CD4-positive, alpha-beta memory T cell (primary cell): ENCODE measurements at regions not wholly inside any gene's neighbourhood (a gene's known extent, or its start where the extent isn't known, plus 50 kb on each side); places are given as distances from the start of the nearest gene placed in this dataset.

Experiments used
- CTCF ChIA-PET: fragments of 350-600 bp; sonication (Branson Sonifier 250); formaldehyde crosslinking; loops from one replicate; lab custom pipeline; 2021; ENCODE audit warnings: inconsistent platforms; ENCODE audit not compliant: partially characterized antibody; lab: Charles Lee
- POLR2A ChIA-PET: fragments of 350-600 bp; sonication (Branson Sonifier 250); formaldehyde crosslinking; loops from one replicate; lab custom pipeline; 2021; ENCODE audit not compliant: partially characterized antibody; lab: Charles Lee
- DNase-seq, 5 donors: peaks; one replicate each; pipeline versions ENCODE4 v3.0.0 to v3.0.0-alpha.2; 2020 to 2022; ENCODE audit warnings: mixed read lengths in 1 of 5
- H3K27ac ChIP-seq: one replicate; pipeline ENCODE4 v1.7.0; 2013; ENCODE audit warnings: low read depth, low read length
- H3K27me3 ChIP-seq: 2 replicates; pipeline ENCODE4 v1.7.0; 2013; ENCODE audit warnings: mild to moderate bottlenecking, low read length, moderate library complexity; ENCODE audit not compliant: insufficient read depth
- H3K36me3 ChIP-seq: 2 replicates; pipeline ENCODE4 v1.7.0; 2013; ENCODE audit warnings: mild to moderate bottlenecking, low read length, moderate library complexity; ENCODE audit not compliant: insufficient read depth
- H3K4me1 ChIP-seq: 2 replicates; pipeline ENCODE4 v1.7.0; 2013; ENCODE audit warnings: mild to moderate bottlenecking, low read length, moderate library complexity; ENCODE audit not compliant: insufficient read depth
- H3K4me3 ChIP-seq, 2 donors: one replicate each; pipeline ENCODE4 v1.7.0; 2013; ENCODE audit warnings: low read length in 2 of 2, mild to moderate bottlenecking in 1 of 2
- H3K9me3 ChIP-seq, 2 donors: one replicate each; pipeline ENCODE4 v1.7.0; 2013; ENCODE audit warnings: low read length in 2 of 2, control low read depth in 1 of 2; ENCODE audit not compliant: control insufficient read depth in 1 of 2
- H3K27ac Mint-ChIP-seq, 7 donors: one replicate each; pipeline ENCODE4 v1.8.0; 2020 to 2021; ENCODE audit warnings: mixed read lengths in 7 of 7, mild to moderate bottlenecking in 6 of 7, inconsistent platforms in 3 of 7, moderate library complexity in 3 of 7
- H3K27me3 Mint-ChIP-seq, 2 donors: one replicate each; pipeline ENCODE4 v1.8.0; 2020 to 2021; ENCODE audit warnings: mixed read lengths in 2 of 2
- H3K36me3 Mint-ChIP-seq, 2 donors: one replicate each; pipeline ENCODE4 v1.8.0; 2020 to 2021; ENCODE audit warnings: mixed read lengths in 2 of 2, inconsistent platforms in 1 of 2, mild to moderate bottlenecking in 1 of 2
- H3K4me1 Mint-ChIP-seq, 4 donors: one replicate each; pipeline ENCODE4 v1.8.0; 2020 to 2021; ENCODE audit warnings: mixed read lengths in 4 of 4, mild to moderate bottlenecking in 1 of 4
- H3K4me3 Mint-ChIP-seq, 8 donors: one replicate each; pipeline ENCODE4 v1.8.0; 2020 to 2021; ENCODE audit warnings: mixed read lengths in 8 of 8, mild to moderate bottlenecking in 7 of 8, moderate library complexity in 6 of 8, inconsistent platforms in 3 of 8
- H3K9me3 Mint-ChIP-seq, 8 donors: one replicate each; pipeline ENCODE4 v1.8.0; 2020 to 2021; ENCODE audit warnings: mixed read lengths in 8 of 8, mild to moderate bottlenecking in 5 of 8, inconsistent platforms in 3 of 8, moderate library complexity in 1 of 8
- intact Hi-C: fragments of 100-400 bp; cut with micrococcal nuclease; formaldehyde crosslinking; loops from one replicate; pipeline ENCODE4 v1.15.1; 2023

- H3K4me3 Mint-ChIP-seq = no peak overlapping the region
- Histone ChIP-seq H3K4me1 (peaks cover 29% of the 10 kb centered on the region), H3K9me3 (no peaks in the 10 kb centered on the region), H3K4me3 (no peak overlapping the region), H3K27me3 (no peaks in the 10 kb centered on the region), H3K27ac (no peak overlapping the region), H3K36me3 (no peaks in the 10 kb centered on the region)
- H3K9me3 Mint-ChIP-seq = no peaks in the 10 kb centered on the region
- H3K27ac Mint-ChIP-seq = peak overlapping the region in 2 of 7 donors; percentile 32 to 77
- ChIA-PET POLR2A (no interaction called here), CTCF (no interaction called here)
- H3K27me3 Mint-ChIP-seq = no peaks in the 10 kb centered on the region
- DNase-seq = no peak
- intact Hi-C loops = no loop called here
- peaks cover 18 to 33% (median 23%) of the 10 kb centered on the region in 4 donors for H3K4me1 Mint-ChIP-seq
- H3K36me3 Mint-ChIP-seq = no peaks in the 10 kb centered on the region
Observed at GRCh38 chr2:239598732-239599090, 197.9 kb upstream of the HDAC4 start.

DNA sequence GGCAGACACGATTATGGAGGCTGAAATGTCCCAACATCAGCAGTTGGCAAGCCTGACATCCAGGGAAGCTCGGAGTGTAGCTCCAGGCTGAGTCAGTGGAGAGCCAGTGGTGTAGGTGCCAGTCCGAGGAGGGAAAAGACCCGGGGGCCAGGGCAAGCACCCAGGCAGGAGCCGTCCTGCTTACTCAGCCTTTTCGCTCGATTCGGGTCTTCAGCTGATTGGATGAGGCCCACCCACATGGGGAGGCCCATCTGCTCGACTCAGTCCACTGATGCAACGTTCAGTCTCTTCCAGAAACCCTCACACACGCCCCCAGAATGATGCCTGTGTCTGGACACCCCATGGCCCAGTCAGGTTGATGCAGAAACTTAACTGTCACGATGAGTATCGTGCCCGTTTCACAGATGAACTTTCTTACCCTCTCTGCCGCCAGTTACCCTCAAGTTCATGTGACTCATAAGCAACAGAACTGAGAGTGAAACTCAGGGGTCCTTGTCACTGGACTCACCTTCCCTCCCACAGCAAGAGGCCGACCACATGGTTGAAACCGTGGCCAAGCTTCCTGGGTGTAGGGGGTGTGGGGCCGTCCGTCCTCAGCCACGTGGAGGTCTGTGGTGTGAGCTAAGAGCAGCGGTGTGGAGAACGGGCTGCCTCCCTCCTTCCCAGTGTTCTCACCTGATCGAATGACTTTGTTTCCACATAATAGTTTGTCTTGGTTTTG lies 197.4 kb upstream of the HDAC4 start:
- intact Hi-C loops = no loop called here
- DNase-seq = no peak
- H3K4me1 Mint-ChIP-seq = peaks cover 14 to 28% (median 20%) of the 10 kb centered on the region in 4 donors

GRCh38 chr2:239597216-239597615 lies 196.4 kb upstream of the HDAC4 start:
- intact Hi-C loops = no loop called here
- peaks cover 0 to under 1% of the 10 kb centered on the region in 2 donors for H3K36me3 Mint-ChIP-seq
- no peak overlapping the region for H3K4me3 ChIP-seq
- no peak overlapping the region for H3K27ac ChIP-seq
- no peak for DNase-seq
- H3K4me1 ChIP-seq = peaks cover 14% of the 10 kb centered on the region
- H3K36me3 ChIP-seq = no peaks in the 10 kb centered on the region
- no peaks in the 10 kb centered on the region for H3K27me3 ChIP-seq
- no peak overlapping the region for H3K4me3 Mint-ChIP-seq
- no peaks in the 10 kb centered on the region for H3K27me3 Mint-ChIP-seq
- peak overlapping the region in 1 of 7 donors; percentile 54 for H3K27ac Mint-ChIP-seq
- H3K9me3 Mint-ChIP-seq = peaks cover 0 to 4% (median 0%) of the 10 kb centered on the region in 8 donors
- no peaks in the 10 kb centered on the region for H3K9me3 ChIP-seq
- ChIA-PET POLR2A (interaction anchor here (0.5 kb wide), 1 partner anchor 301 kb away, joined by 3 read pairs; no protein-coding TSS in a partner anchor), CTCF (no interaction called here)
- H3K4me1 Mint-ChIP-seq = peaks cover 6 to 18% (median 12%) of the 10 kb centered on the region in 4 donors

More for the DNA sequence above, 197.4 kb upstream of the HDAC4 start:
- Mint-ChIP-seq H3K4me3 (no peak overlapping the region), H3K27ac (no peak overlapping the region), H3K36me3 (no peaks in the 10 kb centered on the region), H3K27me3 (no peaks in the 10 kb centered on the region), H3K9me3 (no peaks in the 10 kb centered on the region)
- H3K27ac ChIP-seq = no peak overlapping the region
- CTCF ChIA-PET = no interaction called here
- H3K27me3 ChIP-seq = no peaks in the 10 kb centered on the region
- POLR2A ChIA-PET = no interaction called here
- peaks cover 23% of the 10 kb centered on the region for H3K4me1 ChIP-seq
- no peaks in the 10 kb centered on the region for H3K9me3 ChIP-seq
- H3K36me3 ChIP-seq = no peaks in the 10 kb centered on the region
- H3K4me3 ChIP-seq = no peak overlapping the region

DNA sequence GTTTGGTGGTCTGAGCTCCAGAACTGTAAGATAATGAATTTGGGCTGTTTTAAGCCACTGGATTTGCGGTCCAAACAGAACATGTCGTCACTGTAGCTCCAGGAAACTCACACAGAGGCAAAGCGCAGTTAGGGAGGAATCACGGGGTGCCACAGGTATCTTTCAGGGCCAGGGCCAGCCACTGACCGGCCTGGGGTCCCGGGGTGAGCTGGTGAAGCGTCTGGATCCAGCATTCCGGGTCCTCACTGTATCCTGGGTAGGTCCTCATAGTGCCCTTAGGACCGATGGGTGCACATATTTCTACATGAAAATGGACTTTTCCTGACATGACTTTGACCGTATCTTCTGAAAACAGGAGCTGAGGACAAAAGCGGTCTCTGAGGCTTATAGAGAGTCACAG lies 196.0 kb upstream of the HDAC4 start:
- H3K27ac ChIP-seq = no peak overlapping the region
- no peaks in the 10 kb centered on the region for H3K27me3 ChIP-seq
- peaks cover 10% of the 10 kb centered on the region for H3K4me1 ChIP-seq
- peaks cover 0 to 4% (median 0%) of the 10 kb centered on the region in 8 donors for H3K9me3 Mint-ChIP-seq
- no peaks in the 10 kb centered on the region for H3K36me3 ChIP-seq
- CTCF ChIA-PET = no interaction called here
- peaks cover 0 to 4% of the 10 kb centered on the region in 2 donors for H3K36me3 Mint-ChIP-seq
- no peak overlapping the region for H3K4me3 Mint-ChIP-seq
- no peak for DNase-seq
- intact Hi-C loops = no loop called here
- POLR2A ChIA-PET = no interaction called here
- H3K9me3 ChIP-seq = no peaks in the 10 kb centered on the region
- H3K27ac Mint-ChIP-seq = no peak overlapping the region
- H3K4me3 ChIP-seq = no peak overlapping the region
- H3K27me3 Mint-ChIP-seq = no peaks in the 10 kb centered on the region
- H3K4me1 Mint-ChIP-seq = peaks cover 2 to 14% (median 8%) of the 10 kb centered on the region in 4 donors

- Histone ChIP-seq H3K27ac (no peak overlapping the region), H3K9me3 (no peaks in the 10 kb centered on the region), H3K4me3 (no peak overlapping the region), H3K4me1 (peaks cover 4% of the 10 kb centered on the region), H3K36me3 (no peaks in the 10 kb centered on the region), H3K27me3 (no peaks in the 10 kb centered on the region)
- no peaks in the 10 kb centered on the region for H3K27me3 Mint-ChIP-seq
- peaks cover 0 to 9% (median 5%) of the 10 kb centered on the region in 4 donors for H3K4me1 Mint-ChIP-seq
- H3K36me3 Mint-ChIP-seq = peaks cover 0 to 4% of the 10 kb centered on the region in 2 donors
- CTCF ChIA-PET = no interaction called here
- DNase-seq = no peak
- POLR2A ChIA-PET = no interaction called here
- H3K4me3 Mint-ChIP-seq = no peak overlapping the region
- peak overlapping the region in 1 of 7 donors; percentile 12 for H3K27ac Mint-ChIP-seq
- H3K9me3 Mint-ChIP-seq = peaks cover 0 to 4% (median 0%) of the 10 kb centered on the region in 8 donors
- intact Hi-C loops = no loop called here
Observed at GRCh38 chr2:239596253-239596652, 195.4 kb upstream of the HDAC4 start.

- Histone ChIP-seq H3K4me1 (no peaks in the 10 kb centered on the region), H3K27me3 (no peaks in the 10 kb centered on the region), H3K9me3 (no peaks in the 10 kb centered on the region), H3K4me3 (no peak overlapping the region), H3K27ac (no peak overlapping the region), H3K36me3 (no peaks in the 10 kb centered on the region)
- H3K4me3 Mint-ChIP-seq = no peak overlapping the region
- no peak overlapping the region for H3K27ac Mint-ChIP-seq
- H3K27me3 Mint-ChIP-seq = no peaks in the 10 kb centered on the region
- peaks cover 0 to 9% (median 5%) of the 10 kb centered on the region in 4 donors for H3K4me1 Mint-ChIP-seq
- no peak for DNase-seq
- peaks cover 0 to 4% of the 10 kb centered on the region in 2 donors for H3K36me3 Mint-ChIP-seq
- peaks cover 0 to 4% (median 0%) of the 10 kb centered on the region in 8 donors for H3K9me3 Mint-ChIP-seq
- ChIA-PET POLR2A (no interaction called here), CTCF (no interaction called here)
- intact Hi-C loops = no loop called here
Observed at GRCh38 chr2:239595726-239596125, 194.9 kb upstream of the HDAC4 start.

DNA sequence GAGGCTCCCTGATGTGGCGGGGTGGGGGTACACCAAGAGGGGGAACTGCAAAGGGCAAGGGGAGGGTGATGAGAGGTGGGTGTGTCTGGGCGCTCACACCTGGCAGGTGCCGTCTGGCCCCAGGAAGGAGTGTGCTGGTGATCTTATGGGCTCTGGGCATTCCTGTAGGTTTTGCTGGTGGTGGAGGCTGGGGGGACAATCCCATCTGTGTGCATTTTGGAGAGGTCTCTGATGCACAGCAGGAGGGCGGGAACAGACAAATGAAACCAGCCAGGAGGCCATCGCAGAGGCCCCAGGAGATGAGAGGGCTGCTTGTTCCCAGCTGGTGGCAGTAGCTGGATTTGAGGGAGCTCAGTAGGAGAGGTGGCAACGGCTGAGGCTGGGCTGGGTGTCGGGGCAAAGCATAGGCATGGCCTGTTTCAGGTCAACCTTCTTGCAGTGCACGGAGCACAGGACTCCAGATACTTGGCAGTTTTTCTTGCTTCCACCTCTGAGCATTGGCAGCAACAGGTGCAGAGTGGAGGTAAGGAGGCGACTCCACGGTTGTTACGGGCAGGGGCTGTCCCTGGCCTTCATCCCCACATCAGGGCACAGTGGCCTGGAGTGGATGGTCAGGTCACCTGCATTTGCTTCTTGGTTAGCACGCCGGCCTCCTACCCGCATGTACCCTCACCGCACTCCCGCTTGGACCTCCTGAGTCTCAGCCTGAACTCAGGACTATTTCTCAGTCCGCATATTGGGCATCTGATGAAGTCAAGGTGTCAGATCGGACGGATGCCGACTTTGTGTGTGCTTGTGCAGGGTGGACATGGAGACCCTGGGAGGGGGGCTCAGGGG lies 194.2 kb upstream of the HDAC4 start:
- no peaks in the 10 kb centered on the region for H3K36me3 ChIP-seq
- no peak overlapping the region for H3K4me3 ChIP-seq
- H3K4me1 Mint-ChIP-seq = peaks cover 0 to 9% (median 5%) of the 10 kb centered on the region in 4 donors
- peaks cover 0 to 4% (median 0%) of the 10 kb centered on the region in 8 donors for H3K9me3 Mint-ChIP-seq
- no peak overlapping the region for H3K27ac Mint-ChIP-seq
- ChIA-PET CTCF (no interaction called here), POLR2A (no interaction called here)
- no peaks in the 10 kb centered on the region for H3K27me3 Mint-ChIP-seq
- H3K27ac ChIP-seq = no peak overlapping the region
- intact Hi-C loops = no loop called here
- DNase-seq = no peak
- H3K27me3 ChIP-seq = no peaks in the 10 kb centered on the region
- H3K4me3 Mint-ChIP-seq = no peak overlapping the region
- peaks cover 0 to 4% of the 10 kb centered on the region in 2 donors for H3K36me3 Mint-ChIP-seq
- H3K4me1 ChIP-seq = no peaks in the 10 kb centered on the region
- H3K9me3 ChIP-seq = no peaks in the 10 kb centered on the region
